A673 (cell line): ENCODE measurements at regions not wholly inside any gene's neighbourhood (a gene's known extent, or its start where the extent isn't known, plus 50 kb on each side); places are given as distances from the start of the nearest gene placed in this dataset.

ENCODE experiments used
- BruUV-seq: library from RNA; stranded (reverse); fragments of 400-500 nt; replicated peaks from 2 replicates; lab custom pipeline; 2021; lab: Mats Ljungman, UMichigan
- CTCF ChIA-PET: fragments of 300-600 bp; sonication (Branson Sonifier 250); formaldehyde crosslinking; loops from one replicate; lab custom pipeline; 2022; ENCODE audit warnings: antibody characterized with exemption; lab: Charles Lee
- POLR2A ChIA-PET: fragments of 300-600 bp; sonication (Branson Sonifier 250); formaldehyde crosslinking; loops from one replicate; lab custom pipeline; 2022; ENCODE audit warnings: antibody characterized with exemption; ENCODE audit not compliant: low non-redundant PET; lab: Charles Lee
- DNase-seq: peaks from one replicate; pipeline ENCODE4 v3.0.0-alpha.2; 2015; ENCODE audit warnings: low spot score
- H3K27ac ChIP-seq: fragments of 200-600 bp; sonication (generic); 2 replicates; pipeline ENCODE4 v1.5.1; 2016; ENCODE audit warnings: mixed run types, low read depth, mild to moderate bottlenecking, mixed read lengths, antibody characterized with exemption, low read length; ENCODE audit not compliant: poor library complexity, severe bottlenecking
- H3K27me3 ChIP-seq: fragments of 200-600 bp; sonication (generic); replicated peaks from 2 replicates; pipeline ENCODE4 v1.6.1; 2017; ENCODE audit warnings: mixed run types, low read depth, mild to moderate bottlenecking, mixed read lengths, antibody characterized with exemption, low read length; ENCODE audit not compliant: insufficient read depth, poor library complexity
- H3K36me3 ChIP-seq: fragments of 200-600 bp; sonication (generic); 2 replicates; pipeline ENCODE4 v1.6.1; 2016; ENCODE audit warnings: mixed run types, mild to moderate bottlenecking, mixed read lengths, antibody characterized with exemption, low read length; ENCODE audit not compliant: insufficient read depth, poor library complexity, severe bottlenecking
- H3K4me1 ChIP-seq: fragments of 200-600 bp; sonication (generic); 2 replicates; pipeline ENCODE4 v1.6.1; 2017; ENCODE audit warnings: mixed run types, mild to moderate bottlenecking, mixed read lengths, antibody characterized with exemption, low read length; ENCODE audit not compliant: insufficient read depth, poor library complexity, severe bottlenecking
- H3K4me3 ChIP-seq: fragments of 200-600 bp; sonication (generic); 2 replicates; pipeline ENCODE4 v1.5.1; 2016; ENCODE audit warnings: low read depth, mixed run types, mild to moderate bottlenecking, mixed read lengths, low read length; ENCODE audit not compliant: poor library complexity, severe bottlenecking
- H3K9me3 ChIP-seq: fragments of 200-600 bp; sonication (generic); 2 replicates; pipeline ENCODE4 v1.6.1; 2016; ENCODE audit warnings: mixed run types, low read depth, mild to moderate bottlenecking, mixed read lengths, antibody characterized with exemption, low read length; ENCODE audit not compliant: poor library complexity, severe bottlenecking
- EZH2 ChIP-seq: fragments of 200-600 bp; sonication (generic); IDR thresholded peaks from 2 replicates; pipeline ENCODE4 v1.6.1; 2017; ENCODE audit warnings: borderline replicate concordance, low read depth, mild to moderate bottlenecking, mixed read lengths, antibody characterized with exemption, low read length; ENCODE audit not compliant: poor library complexity, severe bottlenecking
- intact Hi-C: fragments of 100-400 bp; cut with micrococcal nuclease; formaldehyde crosslinking; loops from one replicate; pipeline ENCODE4 v1.10.0; 2022; ENCODE audit not compliant: unreplicated experiment
- TF ChIP-seq, protein P1 (sequence below): fragments of 300-800, 200-600 bp; sonication (generic); conservative IDR thresholded peaks from 2 replicates; pipeline ENCODE4 v1.5.1; 2017; ENCODE audit warnings: low read depth, mild to moderate bottlenecking, antibody characterized with exemption, low read length, moderate library complexity, mixed read lengths

DNA sequence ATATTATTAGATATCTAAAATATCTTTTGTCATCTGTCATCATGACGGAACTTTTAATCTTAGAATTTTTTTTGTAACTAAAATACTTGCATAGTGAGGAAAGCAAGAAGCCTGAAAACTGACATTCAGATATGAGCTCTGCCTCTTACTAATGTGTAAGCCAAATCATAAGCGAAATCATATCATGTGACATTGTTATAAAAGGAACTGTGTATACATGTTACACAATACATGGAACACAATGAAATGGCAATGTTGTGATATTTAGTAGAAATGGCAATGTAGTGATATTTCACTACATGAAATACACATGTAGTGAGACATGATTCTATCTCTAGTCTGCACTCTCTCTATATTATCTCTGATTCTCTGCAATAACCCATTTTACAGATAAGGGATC is 1016.4 kb upstream of the PIK3C3 start:
- ChIA-PET CTCF (no interaction called here), POLR2A (no interaction called here)
- TF ChIP-seq, protein P1, sequence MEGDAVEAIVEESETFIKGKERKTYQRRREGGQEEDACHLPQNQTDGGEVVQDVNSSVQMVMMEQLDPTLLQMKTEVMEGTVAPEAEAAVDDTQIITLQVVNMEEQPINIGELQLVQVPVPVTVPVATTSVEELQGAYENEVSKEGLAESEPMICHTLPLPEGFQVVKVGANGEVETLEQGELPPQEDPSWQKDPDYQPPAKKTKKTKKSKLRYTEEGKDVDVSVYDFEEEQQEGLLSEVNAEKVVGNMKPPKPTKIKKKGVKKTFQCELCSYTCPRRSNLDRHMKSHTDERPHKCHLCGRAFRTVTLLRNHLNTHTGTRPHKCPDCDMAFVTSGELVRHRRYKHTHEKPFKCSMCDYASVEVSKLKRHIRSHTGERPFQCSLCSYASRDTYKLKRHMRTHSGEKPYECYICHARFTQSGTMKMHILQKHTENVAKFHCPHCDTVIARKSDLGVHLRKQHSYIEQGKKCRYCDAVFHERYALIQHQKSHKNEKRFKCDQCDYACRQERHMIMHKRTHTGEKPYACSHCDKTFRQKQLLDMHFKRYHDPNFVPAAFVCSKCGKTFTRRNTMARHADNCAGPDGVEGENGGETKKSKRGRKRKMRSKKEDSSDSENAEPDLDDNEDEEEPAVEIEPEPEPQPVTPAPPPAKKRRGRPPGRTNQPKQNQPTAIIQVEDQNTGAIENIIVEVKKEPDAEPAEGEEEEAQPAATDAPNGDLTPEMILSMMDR, result no peak
- no peak for TF ChIP-seq EZH2
- no peaks in the 10 kb centered on the region for H3K4me1 ChIP-seq
- no peak for DNase-seq
- H3K27me3 ChIP-seq, result peaks cover 8% of the 10 kb centered on the region
- no TSS peak for BruUV-seq
- H3K4me3 ChIP-seq, result no peak overlapping the region
- intact Hi-C loops, result loop anchor here (5.0 to 10.0 kb wide), 2 partner anchors 456 to 969 kb away; no protein-coding TSS in a partner anchor
- no peak overlapping the region for H3K27ac ChIP-seq
- no peaks in the 10 kb centered on the region for H3K36me3 ChIP-seq
- H3K9me3 ChIP-seq, result no peaks in the 10 kb centered on the region

DNA sequence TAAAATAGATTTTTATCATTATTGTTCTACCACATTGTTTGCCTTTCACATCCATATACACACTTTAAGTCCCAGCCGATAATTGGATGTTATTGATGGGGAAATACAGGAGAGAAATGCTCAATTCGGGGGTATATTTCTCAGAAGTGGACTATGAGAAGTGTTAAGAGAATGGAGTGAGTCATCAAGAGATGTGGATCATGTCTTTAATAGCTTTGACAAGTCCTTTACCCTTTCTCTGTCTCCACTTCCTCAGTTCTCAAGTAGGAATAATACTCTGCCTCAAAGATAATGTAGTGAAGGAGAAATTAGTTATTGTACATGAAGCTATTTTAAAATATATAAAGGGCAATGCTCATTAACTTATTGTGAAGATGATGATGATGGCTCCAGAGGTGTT is 1017.6 kb upstream of the PIK3C3 start:
- H3K27me3 ChIP-seq, result peaks cover 8% of the 10 kb centered on the region
- POLR2A ChIA-PET, result no interaction called here
- intact Hi-C loops, result loop anchor here (5.0 to 10.0 kb wide), 2 partner anchors 457 to 970 kb away; no protein-coding TSS in a partner anchor
- no peak for DNase-seq
- H3K27ac ChIP-seq, result no peak overlapping the region
- no peak for TF ChIP-seq EZH2
- TF ChIP-seq, protein P1, result no peak
- CTCF ChIA-PET, result no interaction called here
- H3K36me3 ChIP-seq, result no peaks in the 10 kb centered on the region
- no peaks in the 10 kb centered on the region for H3K9me3 ChIP-seq
- BruUV-seq, result no TSS peak
- H3K4me1 ChIP-seq, result no peaks in the 10 kb centered on the region
- H3K4me3 ChIP-seq, result no peak overlapping the region

DNA sequence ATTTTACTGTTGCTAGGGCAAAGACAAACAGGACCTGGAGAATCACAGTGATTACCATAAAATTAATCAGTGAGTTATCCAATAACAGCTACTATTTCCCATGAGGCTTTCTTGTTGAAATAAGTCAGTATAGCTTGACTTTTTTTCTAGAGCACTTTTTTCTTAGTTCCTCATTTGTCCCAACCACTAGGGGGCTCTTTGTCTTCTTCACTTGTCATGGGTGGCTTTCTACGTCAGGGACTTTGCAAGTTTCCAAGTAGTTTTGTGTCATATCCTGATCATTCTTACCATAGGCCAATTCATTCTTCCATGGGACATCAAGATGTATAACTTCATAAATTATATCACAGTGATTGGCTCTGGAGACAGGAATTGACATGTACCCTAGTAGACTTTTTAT is 1019.6 kb upstream of the PIK3C3 start:
- TF ChIP-seq, protein P1, result peak; percentile 64
- TF ChIP-seq EZH2, result no peak
- CTCF ChIA-PET, result interaction anchor here (0.8 kb wide), 1 partner anchor 456 kb away, joined by 4 read pairs; no protein-coding TSS in a partner anchor

More for the DNA sequence above, 1019.6 kb upstream of the PIK3C3 start:
- BruUV-seq, result no TSS peak
- DNase-seq, result peak; percentile 66
- intact Hi-C loops, result loop anchor here (5.0 to 10.0 kb wide), 2 partner anchors 459 to 972 kb away; no protein-coding TSS in a partner anchor
- POLR2A ChIA-PET, result no interaction called here
- Histone ChIP-seq H3K4me3 (no peak overlapping the region), H3K27me3 (peaks cover 5% of the 10 kb centered on the region), H3K4me1 (no peaks in the 10 kb centered on the region), H3K27ac (no peak overlapping the region), H3K9me3 (no peaks in the 10 kb centered on the region), H3K36me3 (no peaks in the 10 kb centered on the region)
